GM12878 (cell line): ENCODE measurements at regions not wholly inside any gene's neighbourhood (a gene's known extent, or its start where the extent isn't known, plus 50 kb on each side); places are given as distances from the start of the nearest gene placed in this dataset.

Experiments used
- ATAC-seq: fragments of 200-7000 bp; cut with Tn5 transposase; 3 replicates; pipeline ENCODE4 v1.9.1; 2020; ENCODE audit warnings: mild to moderate bottlenecking, moderate library complexity
- BruUV-seq: library from RNA; stranded (reverse); fragments of 400-500 nt; replicated peaks from 2 replicates; lab custom pipeline; 2021; lab: Mats Ljungman, UMichigan
- CTCF ChIA-PET: fragments of 300-600 bp; sonication (Branson Sonifier 250); formaldehyde crosslinking; extraction: SDS; loops from one replicate; lab custom pipeline; 2021; ENCODE audit warnings: inconsistent platforms; lab: Yijun Ruan, JAX
- POLR2A ChIA-PET: fragments of 350-600 bp; formaldehyde crosslinking; extraction: SDS; loops from one replicate; lab custom pipeline; 2021; ENCODE audit warnings: inconsistent platforms; lab: Charles Lee
- RAD21 ChIA-PET: fragments of 300-600 bp; sonication (Branson Sonifier 250); formaldehyde crosslinking; loops from one replicate; lab custom pipeline; 2023; ENCODE audit warnings: antibody characterized with exemption; ENCODE audit not compliant: unreplicated experiment; lab: Charles Lee
- SMC1A ChIA-PET: fragments of 300-600 bp; sonication (Branson Sonifier 250); formaldehyde crosslinking; loops from one replicate; lab custom pipeline; 2023; ENCODE audit not compliant: unreplicated experiment, uncharacterized antibody; lab: Charles Lee
- DNase-seq: peaks from one replicate; pipeline ENCODE4 v3.0.0-alpha.2; 2011; ENCODE audit warnings: low read depth, low spot score
- FAIRE-seq: peaks from 3 replicates; lab custom pipeline; 2011; peaks lifted over from hg19 to GRCh38; lab: Jason Lieb, UNC
- H2AFZ ChIP-seq: 2 replicates; pipeline ENCODE4 v1.6.0; 2011; ENCODE audit warnings: low read depth, low read length, control low read depth; ENCODE audit not compliant: control insufficient read depth
- H3K27ac ChIP-seq: 2 replicates; pipeline ENCODE4 v1.5.1; 2011; ENCODE audit warnings: control low read depth; ENCODE audit not compliant: control insufficient read depth, insufficient read depth
- H3K27me3 ChIP-seq, 2 experiments: replicated peaks in 1 of 2; 2 replicates each; pipeline versions ENCODE4 v1.6.0 to v1.6.1; 2011; ENCODE audit warnings: low read length in 1 of 2; ENCODE audit not compliant: control insufficient read depth in 2 of 2, insufficient read depth in 2 of 2
- H3K36me3 ChIP-seq, 2 experiments: 2 replicates each; pipeline ENCODE4 v1.5.1; 2011; ENCODE audit warnings: low read length in 1 of 2; ENCODE audit not compliant: control insufficient read depth in 2 of 2, insufficient read depth in 2 of 2
- H3K4me1 ChIP-seq: 2 replicates; pipeline ENCODE4 v1.6.1; 2011; ENCODE audit warnings: mild to moderate bottlenecking, low read length, moderate library complexity, mixed read lengths; ENCODE audit not compliant: control insufficient read depth, insufficient read depth
- H3K4me2 ChIP-seq: 2 replicates; pipeline ENCODE4 v1.6.0; 2011; ENCODE audit warnings: control low read depth; ENCODE audit not compliant: control insufficient read depth, insufficient read depth
- H3K4me3 ChIP-seq: fragments of 200-600 bp; sonication (generic); 2 replicates; pipeline ENCODE4 v1.5.1; 2016
- H3K79me2 ChIP-seq: 2 replicates; pipeline ENCODE4 v1.6.0; 2011; ENCODE audit warnings: low read length; ENCODE audit not compliant: control insufficient read depth, insufficient read depth
- H3K9ac ChIP-seq: 2 replicates; pipeline ENCODE4 v1.8.0; 2011; ENCODE audit warnings: low read length, control low read depth, mixed read lengths; ENCODE audit not compliant: control insufficient read depth, insufficient read depth
- H3K9me3 ChIP-seq: replicated peaks from 3 replicates; pipeline ENCODE4 v1.5.1; 2011; ENCODE audit warnings: mild to moderate bottlenecking, low read length; ENCODE audit not compliant: control insufficient read depth, insufficient read depth
- H4K20me1 ChIP-seq: 2 replicates; pipeline ENCODE4 v1.6.0; 2011; ENCODE audit not compliant: control insufficient read depth, insufficient read depth
- CBFB ChIP-seq: IDR thresholded peaks from 2 replicates; pipeline ENCODE4 v1.6.1; 2016; ENCODE audit warnings: antibody characterized with exemption, low read depth
- CREM ChIP-seq: IDR thresholded peaks from 2 replicates; pipeline ENCODE4 v1.6.1; 2014; ENCODE audit warnings: antibody characterized with exemption, low read depth
- EP300 ChIP-seq, 2 experiments: fragments of 150-350 bp in 1 of 2; IDR thresholded peaks; 2 replicates each; pipeline ENCODE4 v1.6.1; 2011 to 2012; ENCODE audit warnings: low read depth in 2 of 2, low read length in 2 of 2, borderline replicate concordance in 1 of 2, improper control_type of control experiment in 1 of 2, inconsistent platforms in 1 of 2; ENCODE audit not compliant: control insufficient read depth in 1 of 2
- FOXK2 ChIP-seq: fragments of 450-650 bp; IDR thresholded peaks from 2 replicates; pipeline ENCODE4 v1.6.1; 2017; ENCODE audit warnings: mild to moderate bottlenecking, moderate library complexity
- PAX5 ChIP-seq: IDR thresholded peaks from 2 replicates; pipeline ENCODE4 v1.6.1; 2011; ENCODE audit warnings: low read depth, low read length, borderline replicate concordance
- POLR2AphosphoS2 ChIP-seq: IDR thresholded peaks from 2 replicates; pipeline ENCODE4 v1.6.1; 2011; ENCODE audit warnings: low read depth, mild to moderate bottlenecking, low read length, improper control_type of control experiment, moderate library complexity
- SMAD5 ChIP-seq: IDR thresholded peaks from 2 replicates; pipeline ENCODE4 v1.6.1; 2016; ENCODE audit warnings: antibody characterized with exemption, low read depth
- ZNF217 ChIP-seq: fragments of 450-650 bp; IDR thresholded peaks from 2 replicates; pipeline ENCODE4 v1.6.1; 2017; ENCODE audit warnings: antibody characterized with exemption, mild to moderate bottlenecking
- WGBS: methylation state at CpG from one replicate; pipeline ENCODE4 v1.1.6; 2016; ENCODE audit warnings: low lambda C conversion rate; ENCODE audit not compliant: insufficient replicate concordance, insufficient coverage; ENCODE audit errors: missing lambda C conversion rate; 5-methylcytosine and 5-hydroxymethylcytosine counted together
- in situ Hi-C: fragments of 300-500 bp; cut with MboI; formaldehyde crosslinking; loops from 9 replicates; pipeline ENCODE4 v1.14.3; 2018; ENCODE audit warnings: mixed read lengths
- intact Hi-C: fragments of 100-400 bp; cut with micrococcal nuclease; formaldehyde crosslinking; loops from one replicate; pipeline ENCODE4 v1.14.2; 2022; ENCODE audit not compliant: unreplicated experiment
- TF ChIP-seq, protein P1 (sequence below): IDR thresholded peaks from 2 replicates; pipeline ENCODE4 v1.6.1; 2011; ENCODE audit warnings: mild to moderate bottlenecking, low read depth, low read length, moderate library complexity; ENCODE audit not compliant: insufficient replicate concordance
- TF ChIP-seq, protein P2 (sequence below): fragments of 450-650 bp; formaldehyde crosslinking; IDR thresholded peaks from 2 replicates; pipeline ENCODE4 v1.5.0; 2022; ENCODE audit warnings: mild to moderate bottlenecking, missing genetic modification characterization
- TF ChIP-seq, protein P3 (sequence below): IDR thresholded peaks from 2 replicates; pipeline ENCODE4 v1.6.1; 2011; ENCODE audit warnings: borderline replicate concordance, low read depth, mild to moderate bottlenecking, moderate library complexity, mixed read lengths, low read length; ENCODE audit not compliant: insufficient read depth; ENCODE audit errors: extremely low read length

DNA sequence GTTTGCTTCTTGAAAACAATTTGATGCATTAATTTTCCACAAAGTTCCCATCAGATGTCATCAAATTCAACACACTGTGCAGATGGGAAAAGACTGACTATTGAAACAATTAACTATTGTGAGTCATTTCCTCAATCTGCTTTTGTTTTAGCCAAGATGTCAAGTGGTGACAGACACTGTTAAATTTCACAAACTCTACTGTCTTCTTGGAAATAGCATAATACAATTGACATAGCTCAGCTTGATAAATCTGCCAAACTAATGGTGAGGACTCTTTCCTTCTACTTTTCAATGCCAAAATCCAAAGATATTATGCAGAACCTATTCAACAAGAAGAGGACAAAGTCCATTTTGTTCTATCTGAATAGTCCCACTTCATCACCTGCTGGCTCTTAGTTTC lies 242.3 kb downstream of the CAAP1 start (continued):
- no peak for TF ChIP-seq FOXK2
- TF ChIP-seq CBFB: no peak

DNA sequence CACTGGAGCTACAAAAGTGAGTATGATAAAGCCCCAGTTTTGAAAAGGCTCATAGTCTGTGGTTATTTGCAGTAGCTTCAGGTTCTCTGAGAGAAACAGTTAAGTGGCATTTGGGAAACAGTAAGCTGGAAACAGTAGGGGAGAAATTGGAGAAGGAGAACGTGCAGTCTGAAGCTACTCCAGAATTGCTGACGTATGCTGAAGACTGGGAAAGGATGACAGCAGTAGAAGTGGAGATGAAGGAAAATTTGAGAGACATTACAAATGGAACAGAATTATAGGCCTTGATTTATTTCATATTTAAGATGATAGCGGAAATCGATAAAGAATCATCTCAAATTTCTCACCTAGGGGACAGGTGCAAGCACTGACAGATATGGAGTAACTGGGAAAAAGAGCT lies 248.8 kb downstream of the CAAP1 start:
- TF ChIP-seq PAX5: no peak
- TF ChIP-seq POLR2AphosphoS2: no peak
- ChIA-PET SMC1A (no interaction called here), RAD21 (no interaction called here), POLR2A (no interaction called here), CTCF (interaction anchor here (1.1 kb wide), 1 partner anchor 12 kb away, joined by 5 read pairs; no protein-coding TSS in a partner anchor)
- H3K4me2 ChIP-seq: no peak overlapping the region
- 46% methylated on average over 4 of the region's 4 CpGs for WGBS
- no peaks in the 10 kb centered on the region for H3K79me2 ChIP-seq
- no peak overlapping the region for H3K4me3 ChIP-seq
- FAIRE-seq (no peak), ATAC-seq (no peak), DNase-seq (no peak)
- no peak overlapping the region for H3K9ac ChIP-seq
- H3K4me1 ChIP-seq: no peaks in the 10 kb centered on the region
- no peaks in the 10 kb centered on the region for H3K36me3 ChIP-seq
- intact Hi-C loops (no loop called here), in situ Hi-C loops (no loop called here)
- H4K20me1 ChIP-seq: no peaks in the 10 kb centered on the region
- BruUV-seq: no TSS peak
- H3K27me3 ChIP-seq: no peaks in the 10 kb centered on the region
- no peak overlapping the region for H2AFZ ChIP-seq
- H3K9me3 ChIP-seq: no peaks in the 10 kb centered on the region
- H3K27ac ChIP-seq: no peak overlapping the region

DNA sequence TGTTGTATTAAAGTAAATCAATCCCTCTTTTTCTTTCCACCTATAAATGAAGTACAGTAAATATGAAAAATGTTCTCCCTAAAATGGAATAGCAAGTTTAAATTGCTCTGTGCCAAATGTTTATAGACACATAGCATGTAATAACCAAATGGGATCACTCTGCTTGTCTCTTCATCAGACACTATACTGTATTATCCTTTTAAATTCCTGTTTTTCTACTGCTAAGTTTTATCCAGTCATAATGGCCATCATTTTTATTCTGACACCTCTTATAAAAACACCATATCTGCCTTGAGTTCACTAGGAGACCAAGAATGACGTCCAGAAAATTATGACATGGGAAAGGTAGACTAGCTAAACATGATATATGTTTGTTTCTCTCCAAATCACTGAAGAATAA lies 252.8 kb downstream of the CAAP1 start:
- in situ Hi-C loops: no loop called here
- ChIA-PET CTCF (interaction anchor here (1.2 to 1.6 kb wide), 2 partner anchors 9 to 16 kb away, joined by 3 to 6 read pairs; no protein-coding TSS in a partner anchor), RAD21 (no interaction called here), POLR2A (no interaction called here), SMC1A (interaction anchor here (1.0 kb wide), 1 partner anchor 9 kb away, joined by 3 read pairs; no protein-coding TSS in a partner anchor)
- no peaks in the 10 kb centered on the region for H4K20me1 ChIP-seq
- H3K9me3 ChIP-seq: no peaks in the 10 kb centered on the region
- intact Hi-C loops: no loop called here
- H3K27me3 ChIP-seq: no peaks in the 10 kb centered on the region
- H3K36me3 ChIP-seq: no peaks in the 10 kb centered on the region
- no TSS peak for BruUV-seq
- H3K4me2 ChIP-seq: no peak overlapping the region
- no peak for ATAC-seq
- no peak overlapping the region for H3K4me3 ChIP-seq
- H3K9ac ChIP-seq: no peak overlapping the region
- no peaks in the 10 kb centered on the region for H3K4me1 ChIP-seq
- H2AFZ ChIP-seq: no peak overlapping the region
- FAIRE-seq: no peak
- no peaks in the 10 kb centered on the region for H3K79me2 ChIP-seq
- TF ChIP-seq EP300 (IDR thresholded peaks at IDR 0.05; ENCODE audit: borderline replicate concordance in 1 of 2, control insufficient read depth in 1 of 2, low read depth in 2 of 2, low read length in 2 of 2) (no peak), SMAD5 (no peak), CREM (no peak), ZNF217 (no peak)
- TF ChIP-seq, protein P1, sequence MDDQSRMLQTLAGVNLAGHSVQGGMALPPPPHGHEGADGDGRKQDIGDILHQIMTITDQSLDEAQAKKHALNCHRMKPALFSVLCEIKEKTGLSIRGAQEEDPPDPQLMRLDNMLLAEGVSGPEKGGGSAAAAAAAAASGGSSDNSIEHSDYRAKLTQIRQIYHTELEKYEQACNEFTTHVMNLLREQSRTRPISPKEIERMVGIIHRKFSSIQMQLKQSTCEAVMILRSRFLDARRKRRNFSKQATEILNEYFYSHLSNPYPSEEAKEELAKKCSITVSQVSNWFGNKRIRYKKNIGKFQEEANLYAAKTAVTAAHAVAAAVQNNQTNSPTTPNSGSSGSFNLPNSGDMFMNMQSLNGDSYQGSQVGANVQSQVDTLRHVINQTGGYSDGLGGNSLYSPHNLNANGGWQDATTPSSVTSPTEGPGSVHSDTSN: no peak
- TF ChIP-seq, protein P2, sequence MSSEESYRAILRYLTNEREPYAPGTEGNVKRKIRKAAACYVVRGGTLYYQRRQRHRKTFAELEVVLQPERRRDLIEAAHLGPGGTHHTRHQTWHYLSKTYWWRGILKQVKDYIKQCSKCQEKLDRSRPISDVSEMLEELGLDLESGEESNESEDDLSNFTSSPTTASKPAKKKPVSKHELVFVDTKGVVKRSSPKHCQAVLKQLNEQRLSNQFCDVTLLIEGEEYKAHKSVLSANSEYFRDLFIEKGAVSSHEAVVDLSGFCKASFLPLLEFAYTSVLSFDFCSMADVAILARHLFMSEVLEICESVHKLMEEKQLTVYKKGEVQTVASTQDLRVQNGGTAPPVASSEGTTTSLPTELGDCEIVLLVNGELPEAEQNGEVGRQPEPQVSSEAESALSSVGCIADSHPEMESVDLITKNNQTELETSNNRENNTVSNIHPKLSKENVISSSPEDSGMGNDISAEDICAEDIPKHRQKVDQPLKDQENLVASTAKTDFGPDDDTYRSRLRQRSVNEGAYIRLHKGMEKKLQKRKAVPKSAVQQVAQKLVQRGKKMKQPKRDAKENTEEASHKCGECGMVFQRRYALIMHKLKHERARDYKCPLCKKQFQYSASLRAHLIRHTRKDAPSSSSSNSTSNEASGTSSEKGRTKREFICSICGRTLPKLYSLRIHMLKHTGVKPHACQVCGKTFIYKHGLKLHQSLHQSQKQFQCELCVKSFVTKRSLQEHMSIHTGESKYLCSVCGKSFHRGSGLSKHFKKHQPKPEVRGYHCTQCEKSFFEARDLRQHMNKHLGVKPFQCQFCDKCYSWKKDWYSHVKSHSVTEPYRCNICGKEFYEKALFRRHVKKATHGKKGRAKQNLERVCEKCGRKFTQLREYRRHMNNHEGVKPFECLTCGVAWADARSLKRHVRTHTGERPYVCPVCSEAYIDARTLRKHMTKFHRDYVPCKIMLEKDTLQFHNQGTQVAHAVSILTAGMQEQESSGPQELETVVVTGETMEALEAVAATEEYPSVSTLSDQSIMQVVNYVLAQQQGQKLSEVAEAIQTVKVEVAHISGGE (CRISPR knock-in tag): no peak
- TF ChIP-seq, protein P3, sequence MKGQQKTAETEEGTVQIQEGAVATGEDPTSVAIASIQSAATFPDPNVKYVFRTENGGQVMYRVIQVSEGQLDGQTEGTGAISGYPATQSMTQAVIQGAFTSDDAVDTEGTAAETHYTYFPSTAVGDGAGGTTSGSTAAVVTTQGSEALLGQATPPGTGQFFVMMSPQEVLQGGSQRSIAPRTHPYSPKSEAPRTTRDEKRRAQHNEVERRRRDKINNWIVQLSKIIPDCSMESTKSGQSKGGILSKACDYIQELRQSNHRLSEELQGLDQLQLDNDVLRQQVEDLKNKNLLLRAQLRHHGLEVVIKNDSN: no peak
- WGBS: 0% methylated on average over 1 of the region's 1 CpG
- no peak for DNase-seq
- H3K27ac ChIP-seq: no peak overlapping the region
